22Rv1 (cell line): ENCODE measurements at regions not wholly inside any gene's neighbourhood (a gene's known extent, or its start where the extent isn't known, plus 50 kb on each side); places are given as distances from the start of the nearest gene placed in this dataset.

Source experiments
- H3K27ac ChIP-seq: fragments of 450-650 bp; 2 replicates; pipeline ENCODE4 v1.5.1; 2017
- ZFX ChIP-seq: fragments of 450-650 bp; IDR thresholded peaks from 2 replicates; pipeline ENCODE4 v1.6.1; 2017; ENCODE audit warnings: antibody characterized with exemption, borderline replicate concordance
- TF ChIP-seq, protein P1 (sequence below): fragments of 450-650 bp; IDR thresholded peaks from 2 replicates; pipeline ENCODE4 v1.5.1; 2017; ENCODE audit warnings: mild to moderate bottlenecking

DNA sequence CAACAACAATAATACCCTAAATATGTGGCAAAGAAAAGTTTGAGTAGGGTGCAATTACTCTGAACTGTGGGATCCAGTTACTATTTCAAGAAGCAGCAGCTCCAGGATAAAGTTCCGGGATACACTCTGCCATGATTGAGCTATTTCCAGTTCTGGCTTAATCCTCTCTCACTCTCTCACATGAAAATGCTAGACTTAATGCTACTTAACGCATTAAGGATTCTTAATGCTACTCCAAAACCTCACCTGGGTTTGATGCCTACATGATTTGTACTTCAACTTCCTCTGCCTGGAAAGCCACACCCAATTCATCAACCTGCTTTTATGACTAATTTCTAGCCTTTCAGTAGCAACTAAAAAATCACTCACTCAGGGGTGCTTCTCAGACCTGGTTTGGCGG is 151.1 kb upstream of the HNMT start:
- H3K27ac ChIP-seq = no peak overlapping the region
- TF ChIP-seq, protein P1, sequence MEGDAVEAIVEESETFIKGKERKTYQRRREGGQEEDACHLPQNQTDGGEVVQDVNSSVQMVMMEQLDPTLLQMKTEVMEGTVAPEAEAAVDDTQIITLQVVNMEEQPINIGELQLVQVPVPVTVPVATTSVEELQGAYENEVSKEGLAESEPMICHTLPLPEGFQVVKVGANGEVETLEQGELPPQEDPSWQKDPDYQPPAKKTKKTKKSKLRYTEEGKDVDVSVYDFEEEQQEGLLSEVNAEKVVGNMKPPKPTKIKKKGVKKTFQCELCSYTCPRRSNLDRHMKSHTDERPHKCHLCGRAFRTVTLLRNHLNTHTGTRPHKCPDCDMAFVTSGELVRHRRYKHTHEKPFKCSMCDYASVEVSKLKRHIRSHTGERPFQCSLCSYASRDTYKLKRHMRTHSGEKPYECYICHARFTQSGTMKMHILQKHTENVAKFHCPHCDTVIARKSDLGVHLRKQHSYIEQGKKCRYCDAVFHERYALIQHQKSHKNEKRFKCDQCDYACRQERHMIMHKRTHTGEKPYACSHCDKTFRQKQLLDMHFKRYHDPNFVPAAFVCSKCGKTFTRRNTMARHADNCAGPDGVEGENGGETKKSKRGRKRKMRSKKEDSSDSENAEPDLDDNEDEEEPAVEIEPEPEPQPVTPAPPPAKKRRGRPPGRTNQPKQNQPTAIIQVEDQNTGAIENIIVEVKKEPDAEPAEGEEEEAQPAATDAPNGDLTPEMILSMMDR = no peak
- no peak for TF ChIP-seq ZFX

DNA sequence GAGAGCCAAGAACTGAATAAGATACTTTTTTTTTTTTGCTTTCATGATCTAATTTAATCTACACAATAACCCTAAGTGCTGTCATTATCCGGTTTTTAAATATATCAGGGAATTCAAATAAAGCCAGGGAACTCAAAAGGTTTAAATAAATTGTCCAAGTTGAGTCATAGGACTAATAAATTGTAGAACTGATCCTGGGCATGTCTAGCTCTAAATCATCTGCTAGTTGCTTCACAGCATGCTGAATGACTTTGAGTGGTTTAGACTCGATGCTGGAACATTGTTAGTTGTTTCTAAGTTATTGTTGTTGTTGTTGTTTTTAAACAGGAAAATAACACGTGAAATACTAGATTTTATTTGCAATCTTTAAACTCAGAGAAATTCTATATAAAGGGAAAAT is 147.2 kb upstream of the HNMT start:
- TF ChIP-seq, protein P1 = no peak
- TF ChIP-seq ZFX = no peak

DNA sequence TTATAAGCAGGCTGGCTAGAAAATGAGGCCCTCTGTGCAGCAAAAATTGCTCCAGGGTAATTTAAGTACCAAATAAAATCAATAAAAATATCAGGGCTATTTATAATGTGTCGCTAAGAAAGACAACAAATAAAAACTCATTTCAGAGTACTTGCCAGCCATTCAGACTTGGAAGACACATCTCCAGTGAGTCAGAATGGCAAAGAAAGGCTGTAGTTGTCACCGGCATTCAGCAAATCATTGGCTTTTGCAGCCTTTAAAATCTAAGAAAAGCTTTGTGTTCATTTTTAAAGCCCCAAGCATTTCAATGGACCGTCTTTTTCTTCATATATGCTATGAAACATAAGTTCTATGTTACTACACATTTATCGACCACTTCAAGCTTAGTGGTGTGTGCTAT is 141.1 kb upstream of the HNMT start:
- TF ChIP-seq, protein P1 = no peak
- no peak overlapping the region for H3K27ac ChIP-seq

More for the DNA sequence above, 147.2 kb upstream of the HNMT start:
- no peak overlapping the region for H3K27ac ChIP-seq

GRCh38 chr2:137824501-137824900 is 139.8 kb upstream of the HNMT start:
- no peak for TF ChIP-seq ZFX
- TF ChIP-seq, protein P1 = no peak
- H3K27ac ChIP-seq = no peak overlapping the region

DNA sequence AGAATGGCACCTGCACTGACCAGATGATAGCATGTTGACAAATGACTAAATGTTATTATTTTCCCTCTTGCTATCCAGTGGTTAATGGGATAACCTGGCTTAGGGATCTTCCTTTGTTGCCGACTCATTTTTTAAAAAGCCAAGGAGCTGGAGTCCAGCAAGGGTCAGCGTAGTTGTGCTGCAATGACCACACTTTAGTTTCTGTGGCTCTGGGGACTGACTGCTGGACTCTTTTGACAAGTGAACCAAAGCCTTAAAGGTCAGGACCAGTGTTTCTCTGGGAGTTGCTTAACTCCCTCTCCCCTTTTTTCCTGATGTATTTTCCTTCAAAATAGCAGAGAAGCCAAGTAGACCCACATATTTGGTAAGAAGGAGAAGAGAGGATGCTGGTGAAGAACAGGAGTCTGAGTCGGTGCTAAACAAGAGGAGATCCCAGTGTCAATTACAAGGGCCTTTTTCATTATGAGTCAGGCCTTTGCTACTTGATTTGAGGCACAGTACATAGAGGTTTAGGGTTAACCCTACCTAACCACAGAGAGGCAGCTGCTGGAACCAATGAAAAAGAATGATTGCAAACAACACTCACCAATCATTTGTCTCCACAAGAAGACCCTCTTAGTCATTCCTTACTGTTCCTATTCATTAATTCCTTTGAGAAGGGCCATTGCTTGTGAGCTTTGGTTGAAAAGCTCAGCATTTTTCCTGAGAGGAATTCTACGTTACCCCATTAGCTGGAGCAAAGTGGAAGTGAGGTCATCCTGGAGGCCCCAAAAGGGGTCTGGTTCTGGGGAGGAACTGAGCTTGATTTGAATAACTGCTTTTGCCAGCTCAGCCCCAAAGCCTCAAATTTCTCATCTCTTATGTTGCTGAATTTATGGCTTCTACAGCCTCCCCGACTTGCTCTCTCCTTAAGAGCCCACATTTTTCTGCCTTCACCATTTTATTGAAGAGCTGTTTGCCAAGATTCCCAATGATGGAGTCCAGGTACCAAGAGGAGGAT is 137.6 kb upstream of the HNMT start:
- no peak for TF ChIP-seq ZFX
- TF ChIP-seq, protein P1 = no peak
- no peak overlapping the region for H3K27ac ChIP-seq

GRCh38 chr2:137828624-137829023 is 135.6 kb upstream of the HNMT start:
- no peak overlapping the region for H3K27ac ChIP-seq
- no peak for TF ChIP-seq ZFX

- H3K27ac ChIP-seq = no peak overlapping the region
- TF ChIP-seq, protein P1 = no peak
- no peak for TF ChIP-seq ZFX
Measured at GRCh38 chr2:137829251-137829650, 135.0 kb upstream of the HNMT start.
